AG10803 (cell line): ENCODE measurements at regions not wholly inside any gene's neighbourhood (a gene's known extent, or its start where the extent isn't known, plus 50 kb on each side); places are given as distances from the start of the nearest gene placed in this dataset.
"Not testable (repeated sequence)": the region's sequence is repeated elsewhere in the genome, so short reads cannot be mapped to it uniquely, and the experiment has no call there.

Source experiments
- DNase-seq: peaks from one replicate; pipeline ENCODE4 v3.0.0; 2010; ENCODE audit warnings: low read depth
- H3K4me3 ChIP-seq: 2 replicates; pipeline ENCODE4 v1.5.1; 2011; ENCODE audit warnings: mild to moderate bottlenecking, low read length, control low read depth
- TF ChIP-seq, protein P1 (sequence below): conservative IDR thresholded peaks from 2 replicates; pipeline ENCODE4 v1.5.1; 2011; ENCODE audit warnings: mild to moderate bottlenecking, low read length, control low read depth, inconsistent platforms

DNA sequence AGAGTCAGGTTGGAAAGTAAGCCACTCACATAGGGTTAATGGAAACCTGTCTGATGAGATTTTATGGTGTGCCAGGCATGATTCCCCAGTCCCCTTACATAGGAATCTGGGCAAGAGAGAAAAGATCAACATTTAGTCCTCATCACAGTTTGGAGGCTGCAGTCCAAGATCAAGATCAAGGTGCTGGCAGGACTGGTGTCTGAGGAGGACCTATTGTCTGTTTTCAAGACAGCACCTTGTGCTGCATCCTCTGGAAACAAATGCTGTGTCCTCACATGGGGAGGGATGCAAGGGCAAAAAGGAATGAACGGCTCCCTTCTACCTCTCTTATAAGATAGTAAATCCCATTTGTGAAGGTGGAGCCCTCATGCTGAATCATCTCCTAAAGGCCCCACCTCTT, 244.8 kb upstream of the GALNT17 start:
- no peak for DNase-seq
- H3K4me3 ChIP-seq: no peak overlapping the region
- TF ChIP-seq, protein P1, sequence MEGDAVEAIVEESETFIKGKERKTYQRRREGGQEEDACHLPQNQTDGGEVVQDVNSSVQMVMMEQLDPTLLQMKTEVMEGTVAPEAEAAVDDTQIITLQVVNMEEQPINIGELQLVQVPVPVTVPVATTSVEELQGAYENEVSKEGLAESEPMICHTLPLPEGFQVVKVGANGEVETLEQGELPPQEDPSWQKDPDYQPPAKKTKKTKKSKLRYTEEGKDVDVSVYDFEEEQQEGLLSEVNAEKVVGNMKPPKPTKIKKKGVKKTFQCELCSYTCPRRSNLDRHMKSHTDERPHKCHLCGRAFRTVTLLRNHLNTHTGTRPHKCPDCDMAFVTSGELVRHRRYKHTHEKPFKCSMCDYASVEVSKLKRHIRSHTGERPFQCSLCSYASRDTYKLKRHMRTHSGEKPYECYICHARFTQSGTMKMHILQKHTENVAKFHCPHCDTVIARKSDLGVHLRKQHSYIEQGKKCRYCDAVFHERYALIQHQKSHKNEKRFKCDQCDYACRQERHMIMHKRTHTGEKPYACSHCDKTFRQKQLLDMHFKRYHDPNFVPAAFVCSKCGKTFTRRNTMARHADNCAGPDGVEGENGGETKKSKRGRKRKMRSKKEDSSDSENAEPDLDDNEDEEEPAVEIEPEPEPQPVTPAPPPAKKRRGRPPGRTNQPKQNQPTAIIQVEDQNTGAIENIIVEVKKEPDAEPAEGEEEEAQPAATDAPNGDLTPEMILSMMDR: no peak

DNA sequence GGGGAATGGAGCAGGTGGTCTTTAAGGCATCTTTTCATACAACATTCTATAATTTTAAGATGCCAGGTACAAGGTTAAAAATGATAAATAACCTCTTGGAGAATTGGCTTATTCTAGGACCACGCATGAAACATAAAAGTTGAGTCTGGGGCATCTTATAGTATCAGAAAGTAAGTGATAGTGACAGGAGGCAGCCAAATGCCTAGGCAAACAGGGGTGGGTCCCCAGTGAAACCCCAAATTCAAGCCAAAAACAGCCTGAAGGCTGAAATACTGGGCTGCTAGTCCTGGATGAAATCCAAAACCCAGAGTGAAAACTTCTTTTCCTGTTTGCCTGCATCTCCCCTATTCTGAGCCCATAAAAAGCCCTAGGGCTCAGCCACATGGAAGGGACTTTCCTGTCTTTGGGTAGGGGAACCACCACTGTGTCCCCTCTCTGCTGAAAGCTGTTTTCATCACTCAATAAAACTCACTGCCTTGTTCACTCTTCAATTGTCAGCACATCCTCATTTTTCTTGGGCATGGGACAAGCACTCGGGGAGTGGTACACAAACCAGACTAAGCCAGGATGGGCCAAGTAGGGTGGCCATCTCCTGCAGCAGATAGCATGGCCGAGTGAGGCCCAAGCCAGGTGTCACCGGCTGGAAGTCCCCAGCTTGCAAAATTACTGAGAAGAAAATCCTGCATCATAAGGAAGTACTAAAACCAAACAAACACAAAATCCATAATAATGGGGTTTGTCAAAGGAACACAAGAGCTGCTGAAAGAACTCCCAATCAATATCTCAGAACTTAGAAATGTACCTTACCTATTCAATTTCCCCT, 241.6 kb upstream of the GALNT17 start:
- no peak for DNase-seq
- TF ChIP-seq, protein P1: no peak
- H3K4me3 ChIP-seq: no peak overlapping the region

DNA sequence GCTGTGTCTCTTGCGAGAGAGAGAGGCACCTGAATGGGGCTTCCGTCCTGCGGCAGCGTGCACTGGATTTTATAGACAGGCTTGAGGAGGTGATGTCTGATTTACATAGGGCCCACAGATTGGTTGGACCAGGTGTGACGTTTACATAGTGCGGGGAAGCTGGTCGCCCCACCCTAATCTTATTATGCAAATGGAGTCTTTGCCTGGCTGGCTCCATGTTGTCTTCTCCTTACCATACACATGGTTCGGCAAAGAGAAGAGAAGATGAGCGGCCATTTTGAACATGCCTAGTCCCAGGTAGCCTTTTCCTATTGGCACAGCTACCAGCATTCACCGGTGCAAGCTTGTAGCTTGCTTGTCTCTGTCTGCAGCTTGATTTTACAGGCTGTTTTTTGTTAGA, 238.5 kb upstream of the GALNT17 start:
- H3K4me3 ChIP-seq: no peak overlapping the region
- TF ChIP-seq, protein P1: no peak
- no peak for DNase-seq

DNA sequence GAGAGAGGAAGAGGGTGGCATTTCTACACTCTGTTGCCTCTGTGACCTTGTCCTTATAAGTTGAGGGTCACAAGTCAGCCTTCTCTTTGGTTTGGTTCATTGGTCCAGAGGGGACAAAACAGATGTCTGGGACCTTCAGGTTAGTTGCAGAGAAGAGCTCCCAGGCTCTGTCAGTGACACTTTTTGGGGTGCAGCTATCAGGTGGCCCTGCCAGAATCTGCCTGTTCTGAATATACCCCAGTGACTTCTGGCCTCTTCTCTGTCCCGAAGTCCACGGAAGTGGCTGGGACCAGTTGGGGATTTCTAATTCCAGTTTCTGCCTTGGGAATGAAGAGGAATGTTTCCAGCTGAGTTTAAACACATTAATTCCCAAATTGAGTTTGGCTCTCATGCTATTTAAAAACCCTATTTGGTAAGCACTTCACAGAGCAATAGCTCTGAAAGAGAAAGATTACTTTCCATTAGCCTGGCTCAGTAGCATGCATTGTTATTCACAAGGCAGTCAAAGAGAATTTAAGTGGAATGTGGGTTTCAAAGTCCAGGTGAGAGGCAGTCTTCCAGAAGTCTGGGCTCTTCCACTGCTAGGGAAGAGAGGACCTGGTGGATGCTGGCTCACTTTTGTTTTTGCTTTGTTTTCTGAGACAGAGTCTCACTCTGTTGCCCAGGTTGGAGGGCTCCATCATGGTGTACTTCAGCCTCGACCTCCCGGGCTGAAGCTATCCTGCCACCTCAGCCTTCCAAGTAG, 237.8 kb upstream of the GALNT17 start:
- TF ChIP-seq, protein P1: no peak
- no peak for DNase-seq
- H3K4me3 ChIP-seq: no peak overlapping the region

- TF ChIP-seq, protein P1: no peak
- no peak for DNase-seq
- no peak overlapping the region for H3K4me3 ChIP-seq
Measured at GRCh38 chr7:70894799-70895198, 237.1 kb upstream of the GALNT17 start.

GRCh38 chr7:70895337-70896200, 236.4 kb upstream of the GALNT17 start:
- DNase-seq, H3K4me3 ChIP-seq: not testable (repeated sequence)
